ENCODE measurements at regions not wholly inside any gene's neighbourhood (a gene's known extent, or its start where the extent isn't known, plus 50 kb on each side); places are given as distances from the start of the nearest gene placed in this dataset.

DNA sequence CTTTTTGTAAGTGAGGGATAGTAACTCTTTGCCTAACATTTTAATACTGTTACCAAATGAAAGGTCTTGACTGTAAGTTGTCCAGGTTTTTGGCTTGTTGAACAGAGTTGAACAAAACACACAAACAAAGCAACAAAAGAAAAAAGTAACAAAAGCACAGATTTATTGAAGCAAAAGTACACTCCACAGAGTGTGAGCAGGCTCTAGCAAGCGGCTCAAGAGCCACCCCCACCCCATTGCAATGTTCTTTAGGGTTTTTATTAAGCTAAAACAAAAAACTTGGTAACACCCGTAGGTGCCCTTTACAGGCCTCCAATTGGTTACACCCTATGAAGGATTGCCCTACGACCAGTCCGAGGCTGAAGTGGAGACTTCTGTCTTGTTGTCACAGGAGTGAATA, 197.4 kb upstream of the MAP3K1 start:
- DNase-seq: no peak

DNA sequence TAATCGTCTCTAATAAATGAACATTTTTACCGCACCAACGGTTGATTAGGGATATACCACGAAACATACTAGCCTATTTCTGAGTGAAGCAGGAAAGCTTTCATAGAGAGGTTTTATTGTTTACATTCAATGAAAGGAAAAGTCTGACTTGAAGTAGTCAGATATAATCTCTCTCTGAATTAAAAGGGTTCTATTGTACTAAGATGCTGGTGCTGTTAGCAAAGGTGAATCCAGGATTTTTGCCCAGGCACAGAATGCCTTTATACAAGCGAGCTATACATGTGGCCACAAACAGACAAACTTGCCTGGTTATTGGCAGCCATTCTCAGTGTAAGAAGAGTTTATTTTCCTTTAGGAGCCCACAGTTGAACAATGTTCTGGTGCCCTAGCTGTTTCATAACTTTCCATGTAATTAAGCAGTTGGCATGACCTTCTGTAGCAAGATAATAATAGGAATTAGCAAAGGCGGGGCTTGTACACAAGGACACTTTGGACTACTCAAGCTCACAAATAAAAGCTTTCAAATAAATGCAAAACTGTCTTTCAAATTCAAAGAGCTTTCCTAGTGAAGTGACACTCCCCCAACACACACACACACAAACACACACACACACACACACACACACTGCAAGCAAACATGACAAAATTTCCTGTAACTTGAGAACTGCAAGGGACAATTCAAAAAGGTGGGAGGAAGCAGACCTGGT, 198.7 kb upstream of the MAP3K1 start:
- no peak for DNase-seq

DNA sequence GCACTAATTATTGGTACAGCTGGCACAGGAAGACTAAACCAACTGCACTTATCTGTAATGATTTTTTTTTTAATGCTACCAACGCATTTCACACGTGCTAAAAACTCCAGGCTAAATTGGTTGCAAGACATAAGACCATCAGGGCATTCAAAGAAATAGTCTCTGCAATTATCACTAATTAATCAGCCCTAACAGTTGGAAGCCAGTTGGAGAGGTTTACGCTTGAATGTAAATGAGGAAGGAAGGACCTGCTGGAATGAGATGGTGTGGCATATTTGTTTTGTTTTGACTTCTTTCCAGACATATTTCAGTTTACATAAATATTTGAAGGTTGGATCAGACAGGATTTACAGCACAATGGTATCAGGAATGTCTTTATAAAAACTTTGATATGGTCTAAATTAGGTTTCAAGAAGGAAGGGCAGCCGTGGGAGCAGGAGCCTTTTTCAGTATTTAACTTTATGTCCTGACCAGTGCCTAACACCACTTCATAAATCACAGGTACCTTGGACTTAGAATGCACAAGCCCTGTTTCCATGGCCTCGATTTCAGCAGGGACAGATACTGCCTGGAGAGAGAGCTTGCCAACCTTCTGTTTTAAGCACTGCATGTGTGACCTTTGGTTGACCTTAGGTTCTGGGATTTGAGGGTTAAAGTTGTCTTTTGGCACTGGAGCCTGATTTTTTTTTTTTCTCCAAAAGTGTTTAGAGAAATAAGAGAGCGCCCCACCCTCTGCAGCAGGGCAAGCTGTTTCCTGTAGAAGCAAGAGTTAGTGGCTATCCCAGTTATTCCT, 199.8 kb upstream of the MAP3K1 start:
- no peak for DNase-seq

DNA sequence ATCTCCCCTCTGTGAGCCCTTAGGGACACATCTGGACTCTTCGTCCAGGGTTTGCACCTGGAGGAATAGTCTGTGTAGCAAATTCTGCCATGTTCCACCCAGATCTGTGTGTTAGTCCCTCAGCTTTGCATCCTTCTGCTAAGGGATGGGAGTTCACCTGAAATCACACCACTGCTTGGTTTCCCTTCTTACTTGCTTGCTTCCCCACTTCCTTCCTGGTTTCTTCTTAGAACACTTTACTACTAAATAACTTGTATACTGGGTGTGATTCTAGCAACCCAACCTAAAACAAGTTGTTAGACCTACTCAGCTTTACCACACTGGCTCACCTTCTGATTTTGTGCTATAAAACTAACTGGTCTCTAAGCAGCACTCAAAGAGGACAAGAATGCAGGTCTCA, 202.6 kb upstream of the MAP3K1 start:
- DNase-seq: no peak

DNA sequence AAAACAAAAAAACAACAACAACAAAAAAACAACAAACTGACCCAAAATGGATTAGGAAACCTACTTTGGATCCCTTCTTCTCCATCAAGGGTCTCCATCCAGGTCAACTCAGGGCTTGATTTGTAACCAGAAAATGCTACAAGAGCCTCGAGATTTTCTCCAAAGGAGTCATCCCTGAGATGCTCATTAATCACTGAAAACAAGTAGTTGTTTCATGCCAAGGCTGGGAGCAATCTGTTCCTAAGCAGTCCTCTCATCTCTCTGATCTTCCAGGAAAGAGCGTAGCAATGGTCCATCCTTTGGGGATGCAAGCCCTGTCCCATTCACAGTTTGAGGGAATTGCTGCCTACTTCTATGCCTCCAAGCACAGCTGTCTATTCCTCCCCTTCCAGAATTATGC, 203.0 kb upstream of the MAP3K1 start:
- DNase-seq: no peak

DNA sequence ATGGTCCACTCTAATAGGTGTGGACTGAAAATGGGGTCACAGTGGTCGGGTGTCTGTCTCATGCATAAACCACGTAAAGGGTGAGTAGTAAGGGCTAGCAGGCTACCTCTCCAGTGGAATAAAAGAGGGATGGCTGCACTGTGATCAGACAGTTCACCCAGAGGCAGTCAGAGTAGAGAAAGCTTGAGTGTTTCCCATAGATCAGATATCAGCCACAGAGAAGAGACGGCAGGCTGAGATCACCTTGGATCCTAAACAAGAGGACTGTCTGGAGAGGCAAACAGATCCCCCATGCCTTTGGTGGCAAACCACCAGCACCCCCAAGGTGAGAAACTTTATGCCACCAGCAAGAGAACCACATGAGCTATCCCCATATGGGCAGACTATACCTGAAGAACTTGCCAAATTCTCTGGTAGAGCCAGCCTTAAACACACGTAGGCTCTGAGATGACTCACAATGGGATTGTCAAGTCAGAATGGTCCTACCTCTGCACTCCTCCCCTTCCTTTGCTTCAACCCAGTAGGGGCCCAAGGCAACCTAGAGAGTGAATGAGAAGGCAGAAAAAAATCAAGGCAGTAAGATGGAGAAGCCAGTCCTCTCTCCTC, 205.2 kb upstream of the MAP3K1 start:
- DNase-seq: no peak

DNA sequence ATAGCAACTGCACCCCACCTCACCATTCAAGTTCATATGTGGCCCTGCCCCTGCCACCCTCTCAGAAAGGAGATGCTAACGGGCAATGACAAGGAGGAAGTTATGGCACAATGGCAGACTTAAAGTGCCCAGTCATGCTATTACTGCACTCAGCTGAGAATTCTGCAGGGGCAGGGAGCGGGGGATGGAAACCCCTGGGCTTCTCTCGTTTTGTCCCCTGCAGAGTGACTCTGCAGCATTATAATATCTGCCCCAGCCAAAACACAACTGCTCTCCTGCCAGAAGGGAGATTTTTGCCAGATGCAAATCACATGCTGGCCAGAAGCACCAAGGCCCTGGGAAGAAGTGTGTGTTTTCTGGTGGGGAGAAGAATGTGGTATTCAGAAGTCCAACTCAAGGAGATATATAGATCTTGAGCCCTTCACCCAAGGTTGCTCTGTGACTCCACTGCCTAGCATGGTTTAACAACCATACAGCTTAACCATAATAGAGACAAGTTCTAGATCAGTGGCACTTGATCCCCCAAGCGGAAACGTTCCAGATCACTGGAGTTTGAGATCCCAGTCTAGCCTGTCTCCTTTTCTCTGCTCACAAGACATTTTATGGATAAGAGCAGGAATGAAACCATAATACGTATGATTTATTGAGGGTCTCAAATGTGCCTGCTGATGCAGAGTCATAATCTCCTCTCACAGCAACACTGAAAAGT, 207.0 kb upstream of the MAP3K1 start:
- DNase-seq: no peak

DNA sequence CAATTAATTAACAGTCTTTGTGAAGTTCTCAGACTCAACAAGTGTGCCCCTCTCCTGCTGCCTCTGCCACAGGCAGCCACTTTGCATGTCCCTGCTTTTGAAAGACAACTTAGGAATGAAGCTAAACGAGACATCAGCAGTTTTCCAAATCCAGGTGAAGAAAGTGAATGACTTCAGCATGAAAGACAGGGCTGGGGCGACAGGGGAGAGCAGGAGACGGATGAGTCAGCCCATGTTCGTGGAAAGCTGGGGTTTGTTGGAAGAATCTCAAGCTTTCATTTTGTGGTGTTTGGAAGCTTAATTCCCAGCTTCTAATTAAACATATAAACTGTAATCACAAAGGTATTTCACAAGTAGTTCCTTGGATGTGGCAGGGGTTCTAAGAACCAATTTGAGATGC, 207.8 kb upstream of the MAP3K1 start:
- DNase-seq: no peak

DNA sequence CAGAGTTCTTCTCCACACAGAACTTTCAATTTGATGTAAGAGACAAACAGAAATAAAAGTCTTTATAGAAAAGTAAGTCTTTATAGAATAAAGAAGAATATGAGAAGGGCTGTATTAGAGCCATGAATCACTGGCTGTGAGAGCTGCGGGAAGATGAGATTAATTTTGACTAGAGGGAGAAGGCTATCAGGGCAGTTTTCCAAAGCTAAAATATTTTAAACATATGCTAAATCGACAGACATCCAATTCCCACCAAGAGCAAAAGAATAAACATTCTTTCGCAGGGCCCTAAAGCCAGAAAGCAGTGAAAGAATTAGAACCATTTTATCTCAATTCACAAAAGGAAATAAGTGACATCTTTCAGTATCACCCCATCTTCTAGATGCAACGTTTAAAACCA, 208.3 kb upstream of the MAP3K1 start:
- DNase-seq: no peak

DNA sequence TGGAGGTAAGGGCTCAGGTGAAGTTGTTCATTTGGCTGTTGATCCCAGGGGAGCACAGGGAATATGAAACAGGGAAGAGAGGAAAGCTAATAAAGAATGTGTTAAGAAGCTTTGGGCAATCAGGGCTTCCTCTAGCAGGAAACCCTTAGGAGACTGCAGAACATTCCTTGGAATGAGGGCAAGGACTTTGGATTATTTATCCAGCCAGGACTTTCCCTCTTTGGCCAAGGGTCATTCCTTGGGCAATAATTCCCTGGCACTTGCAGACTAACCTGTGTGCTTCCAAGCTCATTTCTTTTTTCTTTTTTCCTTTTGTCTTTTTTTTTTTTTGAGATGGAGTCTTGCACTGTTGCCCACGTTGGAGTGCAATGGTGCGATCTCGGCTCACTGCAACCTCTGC, 209.2 kb upstream of the MAP3K1 start:
- DNase-seq: no peak

DNA sequence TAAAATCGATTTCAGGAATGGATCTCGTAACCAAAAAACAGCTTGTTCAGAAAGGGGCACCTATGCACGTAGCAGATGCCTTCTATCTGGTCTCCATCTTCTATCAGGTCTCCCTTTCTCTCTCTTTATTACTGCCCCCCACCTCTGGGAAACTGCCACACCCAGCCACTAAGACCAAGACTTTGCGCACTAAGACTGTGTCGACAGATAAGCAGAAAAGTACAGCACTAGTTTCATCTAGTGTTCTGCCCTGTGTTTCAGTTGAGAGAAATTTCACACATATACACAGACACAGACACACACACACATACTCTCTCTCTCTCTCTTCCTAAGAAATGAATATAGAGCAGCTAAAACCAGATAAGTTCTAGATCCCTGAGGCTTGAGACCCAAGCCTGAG, 210.1 kb upstream of the MAP3K1 start:
- DNase-seq: no peak

DNA sequence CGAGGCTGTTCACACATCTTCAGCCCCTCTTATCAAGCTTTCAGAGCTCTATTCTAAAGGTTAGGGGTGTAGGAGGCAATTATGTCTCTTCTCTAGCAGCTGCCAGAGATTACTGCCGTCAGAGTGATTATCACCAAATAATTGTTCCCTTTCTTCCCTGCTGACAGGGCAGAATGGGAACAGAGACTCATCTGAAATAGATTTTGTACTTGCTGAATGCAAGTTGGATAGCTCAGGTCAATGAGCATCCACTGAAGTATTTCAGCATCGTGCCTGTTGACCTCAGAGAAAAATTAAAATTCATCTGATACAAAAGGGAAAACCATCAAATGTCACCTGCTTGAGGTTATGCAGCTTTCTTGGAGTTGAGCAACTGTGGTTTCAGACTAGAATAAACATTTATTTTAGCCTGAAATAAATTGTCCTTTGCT, 213.7 kb upstream of the MAP3K1 start:
- no peak for DNase-seq

DNA sequence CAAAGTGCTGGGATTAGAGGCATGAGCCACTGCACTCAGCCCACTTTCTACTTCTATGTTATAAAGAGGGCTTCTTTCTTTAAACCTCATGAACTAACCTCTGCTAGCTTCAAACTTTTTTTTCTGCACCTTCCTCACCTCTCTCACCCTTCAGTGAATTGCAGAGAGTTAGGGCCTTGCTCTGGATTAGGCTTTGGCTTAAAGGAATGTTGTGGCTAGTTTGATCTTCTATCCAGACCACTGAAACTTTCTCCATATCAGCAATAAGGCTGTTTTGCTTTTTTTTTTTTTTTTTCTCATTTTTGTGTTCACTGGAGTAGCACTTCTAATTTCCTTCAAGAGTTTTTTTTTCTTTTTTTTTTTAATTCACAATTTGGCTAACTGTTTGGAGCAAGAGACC, 216.4 kb upstream of the MAP3K1 start:
- DNase-seq: no peak

DNA sequence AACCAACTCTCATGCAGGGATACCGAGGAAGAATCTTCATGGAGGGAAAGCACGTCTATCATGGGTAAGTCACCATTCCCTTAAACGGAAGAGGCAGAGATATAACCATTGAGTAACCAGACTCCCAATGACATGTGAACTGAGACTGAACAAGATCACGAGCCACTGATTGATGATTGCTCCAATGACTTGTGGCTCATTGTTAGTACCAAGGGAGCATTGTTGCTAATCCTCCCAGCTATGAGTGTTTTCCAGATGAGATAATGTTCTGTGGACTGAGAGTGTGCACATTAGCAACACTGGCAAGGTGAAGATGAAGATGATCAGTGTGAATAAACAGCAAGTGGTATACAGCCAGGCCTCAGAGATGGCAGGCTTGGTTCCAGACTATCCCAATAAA, 219.2 kb upstream of the MAP3K1 start:
- no peak for DNase-seq

DNA sequence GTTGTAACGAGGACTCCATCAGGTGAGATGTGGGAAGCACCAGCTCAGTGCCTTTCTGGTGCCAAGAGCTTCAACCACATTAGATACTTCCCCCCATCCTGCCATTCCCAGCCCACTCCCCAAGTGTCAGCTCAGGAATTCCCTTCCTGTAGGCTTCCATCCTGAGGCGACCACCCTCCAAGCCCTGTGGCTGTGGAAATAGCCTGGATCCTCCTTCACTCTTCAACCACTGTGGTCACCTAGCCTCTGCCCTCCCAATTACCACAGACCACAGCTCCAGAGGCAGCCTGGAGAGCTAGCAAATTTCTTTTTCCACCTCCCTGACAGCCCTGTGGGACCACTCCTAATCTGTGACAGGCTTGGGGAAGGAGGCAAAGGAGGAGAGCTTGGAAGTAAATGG, 219.8 kb upstream of the MAP3K1 start:
- no peak for DNase-seq

DNA sequence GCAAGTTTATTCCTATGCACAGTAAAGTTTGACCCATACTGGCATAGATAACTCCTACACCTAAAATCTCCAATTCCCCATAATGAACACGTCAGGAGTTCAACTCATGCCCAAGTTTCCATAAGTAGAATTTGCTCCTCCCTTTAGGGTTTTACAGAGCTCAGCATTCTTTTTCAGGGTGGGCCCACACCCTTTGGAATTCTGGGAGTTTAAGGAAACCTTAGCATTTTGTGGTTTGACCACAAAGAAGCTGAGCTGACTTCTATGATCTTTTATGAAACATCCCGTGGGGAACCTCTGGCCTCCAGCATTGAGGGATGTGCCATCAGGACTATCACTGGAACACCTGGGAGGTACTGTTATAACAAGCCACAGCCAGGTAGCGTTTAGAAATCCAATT, 220.6 kb upstream of the MAP3K1 start:
- DNase-seq: no peak

DNA sequence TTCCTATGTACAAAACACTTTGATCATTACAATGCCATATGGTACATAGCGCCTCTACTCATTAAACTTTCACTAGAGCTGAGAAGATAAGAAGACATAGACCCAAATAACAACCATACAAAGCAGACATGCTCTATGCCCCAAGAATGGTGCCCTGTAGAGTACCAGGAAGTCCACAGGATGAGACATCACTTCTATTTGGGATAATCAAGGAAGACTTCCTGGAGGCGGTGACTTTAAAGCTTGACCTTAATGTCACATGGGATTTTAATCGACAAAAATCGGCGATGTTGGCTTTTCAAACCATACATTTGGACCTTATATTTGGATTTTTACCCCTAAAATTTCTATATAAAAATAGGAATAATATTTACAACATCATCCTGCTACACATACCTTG, 224.3 kb upstream of the MAP3K1 start:
- no peak for DNase-seq

DNA sequence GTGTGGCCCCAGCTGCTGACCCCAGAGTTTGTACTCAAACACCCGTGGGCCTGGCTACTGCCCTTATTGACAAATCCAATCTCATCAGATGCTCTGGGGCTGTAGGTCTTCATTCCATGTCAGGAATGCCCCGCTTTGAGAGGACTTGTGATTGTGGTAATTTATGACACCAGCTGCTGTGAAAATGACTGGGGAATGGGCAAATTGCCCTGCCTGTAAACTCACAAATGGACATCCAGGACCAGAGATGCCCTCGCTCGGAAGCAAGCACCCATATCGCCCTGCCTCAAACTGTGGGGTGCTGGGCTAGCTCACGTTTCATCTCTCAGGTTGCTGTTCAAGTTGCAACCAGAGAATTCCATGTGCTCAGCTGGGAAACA, 225.9 kb upstream of the MAP3K1 start:
- DNase-seq: no peak

DNA sequence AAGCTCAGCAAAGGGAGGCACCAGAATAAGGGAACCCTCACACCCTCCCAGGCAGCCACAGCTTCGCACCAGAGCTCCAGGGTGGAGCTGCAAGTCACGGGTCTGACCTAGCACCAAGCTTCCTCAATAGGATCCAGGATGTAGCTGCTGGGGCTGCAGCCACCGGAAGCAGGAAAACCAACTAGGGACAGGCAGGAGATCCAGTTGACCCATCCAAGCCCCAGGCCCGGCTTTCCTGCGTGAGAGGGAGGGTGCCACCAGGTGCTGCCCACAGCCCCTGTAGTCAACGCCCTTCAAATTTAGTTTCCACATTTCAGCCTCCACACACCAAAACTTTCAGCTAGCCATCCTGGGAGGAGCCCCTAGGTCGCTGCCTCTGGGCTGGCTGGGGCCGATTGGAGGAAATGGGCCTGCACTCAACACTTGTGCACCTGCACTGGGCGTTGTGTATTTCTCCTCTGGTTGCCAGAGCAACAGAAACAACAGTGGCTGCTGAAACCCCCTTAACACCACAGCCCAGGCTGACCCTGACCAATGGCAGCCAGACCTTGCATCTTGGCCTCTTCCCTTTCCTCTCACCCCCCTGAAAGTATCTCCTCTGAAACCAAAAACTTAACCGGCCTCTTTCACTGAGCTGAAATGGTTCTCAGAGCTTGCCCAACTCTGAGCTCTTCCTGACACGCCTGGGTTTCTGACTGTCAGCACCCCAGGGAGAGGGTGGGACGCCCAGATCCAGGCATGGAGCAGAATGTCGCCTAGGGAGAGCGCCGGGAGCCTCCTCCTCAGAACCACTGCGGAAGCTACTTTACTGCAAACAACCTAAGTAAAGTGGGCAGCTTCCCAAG, 226.5 kb upstream of the MAP3K1 start:
- DNase-seq: no peak

DNA sequence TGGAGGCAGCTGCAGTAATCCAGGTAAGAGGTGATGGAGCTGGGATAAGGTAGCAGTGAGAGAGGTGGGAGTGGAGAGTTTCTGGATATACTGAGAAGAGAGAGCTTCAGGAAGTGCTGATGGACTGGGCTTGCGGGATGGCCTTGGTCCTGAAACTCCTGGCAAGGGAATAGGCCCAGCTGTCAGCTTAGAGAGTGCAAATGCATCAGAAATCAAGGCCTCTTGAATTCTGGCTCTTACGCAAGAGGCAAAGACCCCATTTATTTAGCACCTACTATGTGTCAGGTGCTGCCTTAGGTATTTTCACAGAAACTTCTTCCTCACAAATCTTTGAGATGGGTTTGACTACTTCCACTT, 227.2 kb upstream of the MAP3K1 start:
- DNase-seq: no peak

DNA sequence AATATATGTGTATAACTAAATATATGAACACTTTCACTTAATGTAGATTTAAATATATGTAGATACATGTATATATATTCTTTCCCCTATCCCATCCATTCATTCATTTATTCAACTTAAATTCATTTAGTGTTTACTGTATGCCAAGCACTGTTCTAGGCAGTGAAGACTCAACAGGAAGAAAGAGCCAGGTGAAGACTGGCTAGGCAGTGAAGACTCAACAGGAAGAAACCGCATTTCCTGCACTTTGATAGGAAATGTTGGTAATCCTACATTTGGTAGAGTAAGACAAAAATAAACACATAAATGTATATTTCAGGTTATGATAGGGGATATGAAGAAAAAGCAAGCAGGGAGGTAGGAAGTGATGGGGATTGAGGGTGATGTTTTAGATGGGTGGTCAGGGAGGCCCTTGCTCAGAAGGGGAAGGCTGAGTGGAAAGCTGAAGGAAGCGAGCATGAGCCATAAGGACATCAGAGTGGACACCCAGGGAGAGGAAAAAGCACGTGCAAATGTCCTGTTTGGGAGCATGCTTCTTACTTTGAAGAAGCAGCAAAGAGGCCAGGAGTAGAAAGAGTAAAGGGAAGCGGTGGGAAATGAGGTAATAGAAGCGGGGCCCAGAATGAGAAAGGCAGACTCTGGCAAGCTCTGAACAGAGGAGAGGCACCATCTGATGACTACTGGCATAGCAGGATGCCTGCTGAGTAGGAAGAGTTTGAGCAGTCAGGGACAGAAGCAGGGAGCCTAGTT, 227.8 kb upstream of the MAP3K1 start:
- no peak for DNase-seq
